WTC11 (cell line): ENCODE measurements at regions not wholly inside any gene's neighbourhood (a gene's known extent, or its start where the extent isn't known, plus 50 kb on each side); places are given as distances from the start of the nearest gene placed in this dataset.

Source experiments
- TEAD1 ChIP-seq: sonication (generic); formaldehyde crosslinking; IDR thresholded peaks from 2 replicates; pipeline ENCODE4 v1.8.0; 2022; ENCODE audit warnings: mild to moderate bottlenecking, missing genetic modification reagents
- TF ChIP-seq, protein P1 (sequence below): fragments of 200-600 bp; IDR thresholded peaks from 2 replicates; pipeline ENCODE4 v1.8.0; 2022; ENCODE audit warnings: antibody characterized with exemption

DNA sequence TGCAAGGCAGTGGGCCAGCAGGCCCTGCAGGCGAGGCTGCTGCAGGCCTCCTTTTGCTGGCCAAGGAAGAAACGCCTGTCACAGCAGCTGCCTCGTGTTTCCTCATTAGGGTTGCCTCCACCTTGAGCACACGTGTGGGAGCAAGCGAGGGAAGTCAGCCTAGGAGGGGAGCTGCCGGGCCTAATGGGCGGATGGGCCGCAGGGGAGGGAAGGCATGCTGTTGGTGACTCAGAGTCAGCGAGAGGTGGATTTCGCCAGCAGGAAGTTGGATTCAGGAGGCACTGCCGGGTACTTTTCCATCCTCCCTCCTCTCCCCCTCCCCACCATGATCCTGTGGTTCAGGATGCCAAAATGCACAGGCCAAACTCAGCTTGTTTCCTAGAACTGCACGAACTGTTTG lies 498.7 kb downstream of the METTL15 start:
- TF ChIP-seq, protein P1, sequence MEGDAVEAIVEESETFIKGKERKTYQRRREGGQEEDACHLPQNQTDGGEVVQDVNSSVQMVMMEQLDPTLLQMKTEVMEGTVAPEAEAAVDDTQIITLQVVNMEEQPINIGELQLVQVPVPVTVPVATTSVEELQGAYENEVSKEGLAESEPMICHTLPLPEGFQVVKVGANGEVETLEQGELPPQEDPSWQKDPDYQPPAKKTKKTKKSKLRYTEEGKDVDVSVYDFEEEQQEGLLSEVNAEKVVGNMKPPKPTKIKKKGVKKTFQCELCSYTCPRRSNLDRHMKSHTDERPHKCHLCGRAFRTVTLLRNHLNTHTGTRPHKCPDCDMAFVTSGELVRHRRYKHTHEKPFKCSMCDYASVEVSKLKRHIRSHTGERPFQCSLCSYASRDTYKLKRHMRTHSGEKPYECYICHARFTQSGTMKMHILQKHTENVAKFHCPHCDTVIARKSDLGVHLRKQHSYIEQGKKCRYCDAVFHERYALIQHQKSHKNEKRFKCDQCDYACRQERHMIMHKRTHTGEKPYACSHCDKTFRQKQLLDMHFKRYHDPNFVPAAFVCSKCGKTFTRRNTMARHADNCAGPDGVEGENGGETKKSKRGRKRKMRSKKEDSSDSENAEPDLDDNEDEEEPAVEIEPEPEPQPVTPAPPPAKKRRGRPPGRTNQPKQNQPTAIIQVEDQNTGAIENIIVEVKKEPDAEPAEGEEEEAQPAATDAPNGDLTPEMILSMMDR: no peak
- no peak for TF ChIP-seq TEAD1
